OCI-LY1 (cell line): ENCODE measurements at regions not wholly inside any gene's neighbourhood (a gene's known extent, or its start where the extent isn't known, plus 50 kb on each side); places are given as distances from the start of the nearest gene placed in this dataset.

Experiments used
- H2AFZ ChIP-seq: fragments of 200-600 bp; sonication (generic), shearing (Covaris generic); 2 replicates; pipeline ENCODE4 v1.6.0; 2014; ENCODE audit warnings: antibody characterized with exemption, mild to moderate bottlenecking, low read length
- H3F3A ChIP-seq: fragments of 200-600 bp; sonication (generic), shearing (Covaris generic); 2 replicates; pipeline ENCODE4 v1.6.0; 2014; ENCODE audit warnings: mild to moderate bottlenecking, antibody characterized with exemption, low read length, moderate library complexity; ENCODE audit not compliant: insufficient read depth
- H3K27ac ChIP-seq: fragments of 200-600 bp; sonication (generic); 2 replicates; pipeline ENCODE4 v1.5.1; 2014; ENCODE audit warnings: low read length, mixed run types, mild to moderate bottlenecking, low read depth; ENCODE audit not compliant: poor library complexity, severe bottlenecking
- H3K27me3 ChIP-seq: fragments of 200-600 bp; sonication (generic); 2 replicates; pipeline ENCODE4 v1.6.0; 2014; ENCODE audit warnings: antibody characterized with exemption, mild to moderate bottlenecking, low read length, moderate library complexity; ENCODE audit not compliant: insufficient read depth
- H3K36me3 ChIP-seq: fragments of 200-600 bp; sonication (generic); 2 replicates; pipeline ENCODE4 v1.6.1; 2014; ENCODE audit warnings: mild to moderate bottlenecking, antibody characterized with exemption, low read length, moderate library complexity, mixed read lengths; ENCODE audit not compliant: insufficient read depth
- H3K4me1 ChIP-seq: fragments of 200-600 bp; sonication (generic); 2 replicates; pipeline ENCODE4 v1.5.1; 2014; ENCODE audit warnings: mild to moderate bottlenecking, low read length, moderate library complexity; ENCODE audit not compliant: insufficient read depth, severe bottlenecking
- H3K4me2 ChIP-seq: fragments of 200-600 bp; sonication (generic), shearing (Covaris generic); 2 replicates; pipeline ENCODE4 v1.6.1; 2014; ENCODE audit warnings: low read length
- H3K4me3 ChIP-seq: fragments of 200-600 bp; sonication (generic); 2 replicates; pipeline ENCODE4 v1.5.1; 2014; ENCODE audit warnings: low read length, low read depth, mild to moderate bottlenecking, mixed read lengths; ENCODE audit not compliant: poor library complexity, severe bottlenecking
- H3K79me2 ChIP-seq: fragments of 200-600 bp; shearing (Covaris generic); 2 replicates; pipeline ENCODE4 v1.6.1; 2016; ENCODE audit warnings: mixed run types, low read length, mixed read lengths; ENCODE audit not compliant: insufficient read depth
- H3K9ac ChIP-seq: fragments of 200-600 bp; sonication (generic), shearing (Covaris generic); 2 replicates; pipeline ENCODE4 v1.6.1; 2014; ENCODE audit warnings: mild to moderate bottlenecking, low read length, mixed read lengths
- H3K9me2 ChIP-seq: fragments of 200-600 bp; sonication (generic), shearing (Covaris generic); 2 replicates; pipeline ENCODE4 v1.6.1; 2014; ENCODE audit warnings: low read depth, mild to moderate bottlenecking, low read length, mixed read lengths
- H3K9me3 ChIP-seq: fragments of 200-600 bp; shearing (Covaris generic); 2 replicates; pipeline ENCODE4 v1.6.1; 2014; ENCODE audit warnings: low read length, mixed read lengths
- H4K20me1 ChIP-seq: fragments of 200-600 bp; sonication (generic), shearing (Covaris generic); 2 replicates; pipeline ENCODE4 v1.6.0; 2016; ENCODE audit warnings: mild to moderate bottlenecking, low read length; ENCODE audit not compliant: insufficient read depth
- EZH2 ChIP-seq: fragments of 200-600 bp; sonication (generic), shearing (Covaris generic); IDR thresholded peaks from 2 replicates; pipeline ENCODE4 v1.8.0; 2017; ENCODE audit warnings: borderline replicate concordance, mixed run types, mild to moderate bottlenecking, antibody characterized with exemption, low read length, moderate library complexity, mixed read lengths
- TF ChIP-seq, protein P1 (sequence below): fragments of 200-600 bp; sonication (generic), shearing (Covaris generic); IDR thresholded peaks from 2 replicates; pipeline ENCODE4 v1.5.1; 2017; ENCODE audit warnings: mild to moderate bottlenecking, antibody characterized with exemption, low read length, moderate library complexity, mixed read lengths

DNA sequence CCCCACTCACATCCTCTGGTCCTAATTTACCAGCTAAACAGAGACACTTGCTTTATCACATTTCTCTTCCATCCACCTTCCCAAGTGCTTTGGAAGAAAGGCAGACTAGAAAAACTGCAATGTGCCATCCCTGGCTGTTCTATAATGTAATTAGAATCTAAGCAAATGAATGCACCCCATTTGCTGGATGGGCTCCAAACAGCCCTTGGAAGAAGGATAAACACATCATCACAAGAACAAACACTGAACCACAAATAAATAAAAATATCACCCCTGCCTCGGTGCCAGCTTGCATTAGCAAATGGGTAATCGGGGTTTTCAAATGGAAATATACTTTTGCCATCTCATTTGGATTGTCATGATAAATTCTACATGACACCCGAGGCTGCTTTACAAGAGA lies 296.6 kb upstream of the ISX start:
- H3K27ac ChIP-seq: no peak overlapping the region
- TF ChIP-seq EZH2: no peak
- TF ChIP-seq, protein P1, sequence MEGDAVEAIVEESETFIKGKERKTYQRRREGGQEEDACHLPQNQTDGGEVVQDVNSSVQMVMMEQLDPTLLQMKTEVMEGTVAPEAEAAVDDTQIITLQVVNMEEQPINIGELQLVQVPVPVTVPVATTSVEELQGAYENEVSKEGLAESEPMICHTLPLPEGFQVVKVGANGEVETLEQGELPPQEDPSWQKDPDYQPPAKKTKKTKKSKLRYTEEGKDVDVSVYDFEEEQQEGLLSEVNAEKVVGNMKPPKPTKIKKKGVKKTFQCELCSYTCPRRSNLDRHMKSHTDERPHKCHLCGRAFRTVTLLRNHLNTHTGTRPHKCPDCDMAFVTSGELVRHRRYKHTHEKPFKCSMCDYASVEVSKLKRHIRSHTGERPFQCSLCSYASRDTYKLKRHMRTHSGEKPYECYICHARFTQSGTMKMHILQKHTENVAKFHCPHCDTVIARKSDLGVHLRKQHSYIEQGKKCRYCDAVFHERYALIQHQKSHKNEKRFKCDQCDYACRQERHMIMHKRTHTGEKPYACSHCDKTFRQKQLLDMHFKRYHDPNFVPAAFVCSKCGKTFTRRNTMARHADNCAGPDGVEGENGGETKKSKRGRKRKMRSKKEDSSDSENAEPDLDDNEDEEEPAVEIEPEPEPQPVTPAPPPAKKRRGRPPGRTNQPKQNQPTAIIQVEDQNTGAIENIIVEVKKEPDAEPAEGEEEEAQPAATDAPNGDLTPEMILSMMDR: no peak

DNA sequence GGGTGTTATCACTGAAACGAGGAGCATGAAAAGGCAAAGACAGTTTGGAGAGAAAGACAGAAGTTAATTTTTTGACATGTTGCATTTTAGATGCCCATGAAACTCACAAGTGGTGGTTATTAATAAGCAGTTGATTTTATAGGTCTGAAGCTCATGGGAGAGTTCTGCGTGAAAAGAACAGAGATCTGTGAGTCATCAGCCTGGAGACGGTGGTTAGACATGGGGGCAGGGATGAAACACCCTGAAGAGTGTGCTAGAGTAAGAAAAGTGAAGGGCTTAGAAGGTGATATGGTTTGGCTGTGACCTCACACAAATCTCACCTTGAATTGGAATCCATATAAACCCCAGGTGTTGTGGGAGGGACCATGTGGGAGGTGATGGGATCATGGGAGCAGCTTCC lies 289.1 kb upstream of the ISX start:
- no peaks in the 10 kb centered on the region for H3K4me1 ChIP-seq
- no peaks in the 10 kb centered on the region for H3K79me2 ChIP-seq
- no peak overlapping the region for H3K27ac ChIP-seq
- no peak overlapping the region for H3K4me2 ChIP-seq
- H3K36me3 ChIP-seq: no peaks in the 10 kb centered on the region
- H3K4me3 ChIP-seq: no peak overlapping the region
- no peaks in the 10 kb centered on the region for H4K20me1 ChIP-seq
- no peaks in the 10 kb centered on the region for H3K9me2 ChIP-seq
- no peaks in the 10 kb centered on the region for H3K9me3 ChIP-seq
- no peaks in the 10 kb centered on the region for H3K27me3 ChIP-seq
- H2AFZ ChIP-seq: no peak overlapping the region
- TF ChIP-seq, protein P1: no peak
- no peak for TF ChIP-seq EZH2
- H3F3A ChIP-seq: no peaks in the 10 kb centered on the region
- no peak overlapping the region for H3K9ac ChIP-seq

More for the DNA sequence above, 296.6 kb upstream of the ISX start:
- H4K20me1 ChIP-seq: no peaks in the 10 kb centered on the region
- no peaks in the 10 kb centered on the region for H3K79me2 ChIP-seq
- no peaks in the 10 kb centered on the region for H3K36me3 ChIP-seq
- no peaks in the 10 kb centered on the region for H3K9me3 ChIP-seq
- H3K4me3 ChIP-seq: no peak overlapping the region
- H3K4me2 ChIP-seq: no peak overlapping the region
- H3F3A ChIP-seq: no peaks in the 10 kb centered on the region
- no peaks in the 10 kb centered on the region for H3K9me2 ChIP-seq
- H3K27me3 ChIP-seq: no peaks in the 10 kb centered on the region
- H3K9ac ChIP-seq: no peak overlapping the region
- no peak overlapping the region for H2AFZ ChIP-seq
- H3K4me1 ChIP-seq: no peaks in the 10 kb centered on the region

DNA sequence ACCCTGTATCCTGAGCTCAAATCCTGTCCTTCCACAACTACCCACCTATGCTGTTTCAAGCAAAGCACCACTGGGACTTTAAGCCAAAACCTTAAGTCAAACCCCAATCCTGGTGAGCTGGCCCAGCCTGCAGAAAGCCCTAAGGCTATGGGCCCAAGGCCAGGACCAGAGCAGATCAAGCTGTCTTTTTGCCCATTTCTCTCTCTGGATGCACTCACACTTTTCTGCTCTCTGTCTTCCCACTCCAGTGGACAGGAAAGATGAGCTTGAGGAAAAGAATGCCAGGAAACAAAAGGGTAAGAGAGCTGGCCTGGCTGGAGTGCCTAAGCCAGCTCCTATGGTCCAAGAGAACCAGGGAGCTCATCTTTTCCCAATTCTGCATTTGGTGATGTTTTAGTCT lies 284.3 kb upstream of the ISX start:
- no peak overlapping the region for H3K27ac ChIP-seq
- H3F3A ChIP-seq: no peaks in the 10 kb centered on the region
- no peaks in the 10 kb centered on the region for H3K79me2 ChIP-seq
- no peaks in the 10 kb centered on the region for H4K20me1 ChIP-seq
- no peaks in the 10 kb centered on the region for H3K36me3 ChIP-seq
- no peaks in the 10 kb centered on the region for H3K9me2 ChIP-seq
- H3K27me3 ChIP-seq: no peaks in the 10 kb centered on the region
- H3K4me3 ChIP-seq: no peak overlapping the region
- no peak overlapping the region for H3K9ac ChIP-seq
- H3K4me1 ChIP-seq: no peaks in the 10 kb centered on the region
- no peaks in the 10 kb centered on the region for H3K9me3 ChIP-seq
- no peak for TF ChIP-seq EZH2
- TF ChIP-seq, protein P1: no peak
- no peak overlapping the region for H2AFZ ChIP-seq
- H3K4me2 ChIP-seq: no peak overlapping the region
